ENCODE measurements at regions not wholly inside any gene's neighbourhood (a gene's known extent, or its start where the extent isn't known, plus 50 kb on each side); places are given as distances from the start of the nearest gene placed in this dataset.

GRCh38 chr2:47265751-47266231, 89.5 kb upstream of the CALM2 start:
- FAIRE-seq (no peak), DNase-seq (ENCODE audit: low read depth, low spot score) (no peak)
- H3K4me2 ChIP-seq (ENCODE audit: insufficient read depth, low read length), result no peak overlapping the region
- intact Hi-C loops (cut with micrococcal nuclease), result no loop called here
- dilution Hi-C loops (cut with MboI; ENCODE audit: extremely low pct_ligation_motif_present, low sequenced_read_pairs), result no loop called here
- H3K36me3 ChIP-seq (ENCODE audit: control insufficient read depth in 2 of 2, extremely low read depth in 1 of 2, insufficient read depth in 2 of 2, low read length in 2 of 2), result no peaks in the 10 kb centered on the region
- H3K27me3 ChIP-seq (ENCODE audit: control insufficient read depth in 2 of 2, insufficient read depth in 2 of 2, low read length in 2 of 2), result no peaks in the 10 kb centered on the region
- H3K9me1 ChIP-seq (replicated peaks; ENCODE audit: control insufficient read depth, extremely low read depth, insufficient read depth, low read length), result no peaks in the 10 kb centered on the region
- no TSS peak for BruUV-seq (replicated peaks)
- peaks cover 15% of the 10 kb centered on the region for H3K4me1 ChIP-seq (ENCODE audit: control insufficient read depth, extremely low read depth, insufficient read depth, low read length)
- H3K9ac ChIP-seq (replicated peaks; ENCODE audit: extremely low read depth, insufficient read depth, low read length), result no peak overlapping the region
- H4K20me1 ChIP-seq (replicated peaks; ENCODE audit: control insufficient read depth, extremely low read depth, insufficient read depth, low read length), result no peaks in the 10 kb centered on the region
- CTCF ChIA-PET, result interaction anchor here (0.8 kb wide), 1 partner anchor 11 kb away, joined by 3 read pairs; no protein-coding TSS in a partner anchor
- H3K27ac ChIP-seq (ENCODE audit: insufficient read depth, low read depth, low read length), result no peak overlapping the region
- H2AFZ ChIP-seq (ENCODE audit: low read depth, low read length), result no peak overlapping the region
- H3K79me2 ChIP-seq (ENCODE audit: control insufficient read depth, insufficient read depth, low read length), result no peaks in the 10 kb centered on the region
- H3K9me3 ChIP-seq (replicated peaks; ENCODE audit: control insufficient read depth, insufficient read depth, low read length), result no peaks in the 10 kb centered on the region
- TF ChIP-seq POLR2AphosphoS5 (IDR thresholded peaks at IDR 0.05; ENCODE audit: insufficient read depth, low read depth, low read length) (no peak), FOS (IDR thresholded peaks at IDR 0.05; ENCODE audit: borderline replicate concordance, insufficient read depth, low read length) (no peak), GATA2 (IDR thresholded peaks at IDR 0.05; ENCODE audit: insufficient read depth, insufficient read length, low read depth, low read length) (no peak), MYC (IDR thresholded peaks at IDR 0.05; ENCODE audit: low read depth, low read length) (no peak), MAX (IDR thresholded peaks at IDR 0.05; ENCODE audit: insufficient read depth, insufficient read length) (no peak), JUN (IDR thresholded peaks at IDR 0.05; ENCODE audit: borderline replicate concordance, insufficient read depth, insufficient read length, low read depth) (no peak), POLR2A (IDR thresholded peaks at IDR 0.05; ENCODE audit: low read depth, low read length) (no peak), EZH2 (IDR thresholded peaks at IDR 0.05; ENCODE audit: borderline replicate concordance, low read depth, low read length, severe bottlenecking) (no peak), CTCF (IDR thresholded peaks at IDR 0.05; ENCODE audit: extremely low read depth in 1 of 2, insufficient read depth in 1 of 2, low read depth in 1 of 2, low read length in 2 of 2) (no peak)
- POLR2A ChIA-PET, result interaction anchor here (0.6 kb wide), 1 partner anchor 108 kb away, joined by 3 read pairs; no protein-coding TSS in a partner anchor
- no peak overlapping the region for H3K4me3 ChIP-seq (replicated peaks in 1 of 3; ENCODE audit: insufficient read depth in 1 of 3, low read depth in 1 of 3, low read length in 3 of 3)
